Ascending aorta (tissue), 2 donors: ENCODE measurements at regions not wholly inside any gene's neighbourhood (a gene's known extent, or its start where the extent isn't known, plus 50 kb on each side); places are given as distances from the start of the nearest gene placed in this dataset.

Experiments
- DNase-seq, 2 donors: peaks; one replicate each; pipeline ENCODE4 v3.0.0-alpha.2; 2019; ENCODE audit warnings: low spot score in 2 of 2
- H3K27ac ChIP-seq, 2 donors: fragments of 200-600 bp; sonication (generic); one replicate each; pipeline ENCODE4 v1.5.1; 2016 to 2017; ENCODE audit warnings: mild to moderate bottlenecking in 1 of 2
- H3K27me3 ChIP-seq: fragments of 200-600 bp; sonication (generic); one replicate; pipeline ENCODE4 v1.5.1; 2017
- H3K36me3 ChIP-seq, 2 donors: fragments of 200-600 bp; sonication (generic); one replicate each; pipeline ENCODE4 v1.5.1; 2016
- H3K4me1 ChIP-seq, 2 donors: fragments of 200-600 bp; sonication (generic); one replicate each; pipeline ENCODE4 v1.5.1; 2016 to 2017; ENCODE audit warnings: mild to moderate bottlenecking in 1 of 2
- H3K4me3 ChIP-seq, 2 donors: fragments of 200-600 bp; sonication (generic); one replicate each; pipeline ENCODE4 v1.5.1; 2016 to 2017; ENCODE audit warnings: mild to moderate bottlenecking in 1 of 2
- H3K9me3 ChIP-seq, 2 donors: fragments of 200-600 bp; sonication (generic); one replicate each; pipeline ENCODE4 v1.5.1; 2016
- intact Hi-C: fragments of 100-400 bp; cut with DNase I; formaldehyde crosslinking; loops from one replicate; pipeline ENCODE4 v1.15.1; 2023
- TF ChIP-seq, protein P1 (sequence below), 3 experiments: fragments of 200-600 bp in 2 of 3; fragments of 450-650 bp in 1 of 3; sonication (generic) in 2 of 3; IDR thresholded peaks; one replicate each; pipeline ENCODE4 v1.5.1; 2016 to 2019; ENCODE audit warnings: antibody characterized with exemption in 3 of 3, mild to moderate bottlenecking in 1 of 3, moderate library complexity in 1 of 3

DNA sequence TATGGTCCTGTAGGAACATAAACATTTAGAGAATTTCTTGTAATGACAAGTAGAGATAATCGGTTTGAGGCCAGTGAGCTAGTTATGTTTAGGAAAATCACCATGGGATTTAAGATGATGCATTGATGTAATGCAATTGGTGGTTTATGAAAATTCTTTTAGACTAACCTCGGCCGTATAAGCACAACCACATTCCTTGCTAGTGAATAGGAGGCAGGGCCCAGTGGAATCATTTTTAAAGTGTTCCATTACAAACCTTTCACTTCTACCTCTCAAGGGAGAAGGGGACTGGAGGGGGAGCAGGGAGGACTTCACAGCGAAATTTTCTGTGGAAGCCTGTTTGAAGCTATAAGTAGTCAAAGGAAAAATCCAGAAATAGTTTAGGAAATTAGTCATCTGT lies 71.8 kb upstream of the NFIL3 start:
- H3K36me3 ChIP-seq = no peaks in the 10 kb centered on the region
- H3K4me3 ChIP-seq = no peak overlapping the region
- DNase-seq = no peak
- no peaks in the 10 kb centered on the region for H3K27me3 ChIP-seq
- H3K27ac ChIP-seq = peak overlapping the region; percentile 54 to 57
- intact Hi-C loops = no loop called here
- TF ChIP-seq, protein P1, sequence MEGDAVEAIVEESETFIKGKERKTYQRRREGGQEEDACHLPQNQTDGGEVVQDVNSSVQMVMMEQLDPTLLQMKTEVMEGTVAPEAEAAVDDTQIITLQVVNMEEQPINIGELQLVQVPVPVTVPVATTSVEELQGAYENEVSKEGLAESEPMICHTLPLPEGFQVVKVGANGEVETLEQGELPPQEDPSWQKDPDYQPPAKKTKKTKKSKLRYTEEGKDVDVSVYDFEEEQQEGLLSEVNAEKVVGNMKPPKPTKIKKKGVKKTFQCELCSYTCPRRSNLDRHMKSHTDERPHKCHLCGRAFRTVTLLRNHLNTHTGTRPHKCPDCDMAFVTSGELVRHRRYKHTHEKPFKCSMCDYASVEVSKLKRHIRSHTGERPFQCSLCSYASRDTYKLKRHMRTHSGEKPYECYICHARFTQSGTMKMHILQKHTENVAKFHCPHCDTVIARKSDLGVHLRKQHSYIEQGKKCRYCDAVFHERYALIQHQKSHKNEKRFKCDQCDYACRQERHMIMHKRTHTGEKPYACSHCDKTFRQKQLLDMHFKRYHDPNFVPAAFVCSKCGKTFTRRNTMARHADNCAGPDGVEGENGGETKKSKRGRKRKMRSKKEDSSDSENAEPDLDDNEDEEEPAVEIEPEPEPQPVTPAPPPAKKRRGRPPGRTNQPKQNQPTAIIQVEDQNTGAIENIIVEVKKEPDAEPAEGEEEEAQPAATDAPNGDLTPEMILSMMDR (IDR thresholded peaks at IDR 0.05) = no peak
- peaks cover 0 to 10% of the 10 kb centered on the region in 2 donors for H3K4me1 ChIP-seq
- H3K9me3 ChIP-seq = no peaks in the 10 kb centered on the region

DNA sequence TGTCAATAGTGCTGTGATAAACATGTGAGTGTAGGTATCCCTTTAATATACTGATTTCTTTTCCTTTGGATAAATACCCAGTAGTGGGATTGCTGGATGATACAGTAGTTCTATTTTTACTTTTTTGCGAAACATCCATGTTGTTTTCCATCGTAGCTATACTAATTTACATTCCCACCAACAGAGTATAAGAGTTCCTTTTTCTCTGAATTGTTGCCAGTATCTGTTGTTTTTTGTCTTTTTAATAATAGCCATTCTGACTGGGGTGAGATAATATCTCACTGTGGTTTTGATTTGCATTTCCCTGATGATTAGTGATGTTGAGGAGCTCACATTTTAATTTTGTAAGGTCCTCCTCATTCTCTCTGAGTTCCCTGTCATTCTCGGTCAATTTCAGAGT lies 71.1 kb upstream of the NFIL3 start:
- Histone ChIP-seq H3K4me3 (no peak overlapping the region), H3K9me3 (no peaks in the 10 kb centered on the region), H3K4me1 (peaks cover 0 to 10% of the 10 kb centered on the region in 2 donors), H3K27me3 (no peaks in the 10 kb centered on the region), H3K36me3 (no peaks in the 10 kb centered on the region), H3K27ac (peak overlapping the region; percentile 54 to 57)
- intact Hi-C loops = no loop called here
- TF ChIP-seq, protein P1 (IDR thresholded peaks at IDR 0.05) = no peak
- no peak for DNase-seq

DNA sequence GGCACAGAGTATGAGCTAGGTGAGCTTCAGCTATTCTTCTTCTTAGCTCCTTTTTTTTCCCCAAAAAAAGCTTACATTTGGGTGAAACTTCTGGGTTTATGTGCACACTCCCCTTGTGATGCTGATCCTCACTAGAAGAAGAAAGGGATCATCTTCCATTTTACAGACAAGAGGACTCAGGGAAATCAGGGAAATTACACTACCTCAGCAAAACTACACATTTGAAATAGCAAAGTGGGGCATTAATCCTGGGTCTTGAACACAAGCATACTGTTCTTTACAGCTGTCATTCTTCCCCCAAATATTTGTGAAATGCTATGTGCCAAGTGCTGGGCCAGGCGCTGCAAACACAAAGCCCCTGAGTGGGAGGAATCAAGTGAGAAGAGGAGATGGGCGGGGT lies 68.6 kb upstream of the NFIL3 start:
- no peaks in the 10 kb centered on the region for H3K27me3 ChIP-seq
- no peaks in the 10 kb centered on the region for H3K9me3 ChIP-seq
- H3K27ac ChIP-seq = no peak overlapping the region
- intact Hi-C loops = no loop called here
- H3K36me3 ChIP-seq = no peaks in the 10 kb centered on the region
- no peak overlapping the region for H3K4me3 ChIP-seq
- peaks cover 0 to 10% of the 10 kb centered on the region in 2 donors for H3K4me1 ChIP-seq
- DNase-seq = no peak
- TF ChIP-seq, protein P1 (IDR thresholded peaks at IDR 0.05) = no peak

DNA sequence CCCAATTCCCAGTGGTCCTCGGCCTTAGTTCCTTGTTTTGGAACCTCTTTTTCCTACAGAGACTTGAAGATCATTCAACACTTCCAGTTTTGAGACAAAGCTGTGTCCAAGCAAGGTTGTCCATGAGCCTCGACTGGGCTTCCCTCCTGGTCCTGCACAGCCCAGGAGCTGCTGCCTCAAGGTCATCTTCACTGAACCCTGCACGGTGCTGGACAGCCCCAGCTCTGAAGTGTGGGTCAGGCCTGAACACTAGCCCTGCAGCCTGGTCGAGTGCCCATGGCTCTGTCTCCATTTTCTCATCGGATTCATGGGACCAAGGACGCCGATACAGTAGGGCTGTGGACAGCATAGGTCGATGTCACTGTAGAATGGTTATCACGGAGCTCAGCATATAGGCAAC lies 68.0 kb upstream of the NFIL3 start:
- Histone ChIP-seq H3K4me3 (no peak overlapping the region), H3K4me1 (peaks cover 0 to 10% of the 10 kb centered on the region in 2 donors), H3K27me3 (no peaks in the 10 kb centered on the region), H3K36me3 (no peaks in the 10 kb centered on the region), H3K9me3 (no peaks in the 10 kb centered on the region), H3K27ac (no peak overlapping the region)
- intact Hi-C loops = no loop called here
- TF ChIP-seq, protein P1 (IDR thresholded peaks at IDR 0.05) = no peak
- no peak for DNase-seq

DNA sequence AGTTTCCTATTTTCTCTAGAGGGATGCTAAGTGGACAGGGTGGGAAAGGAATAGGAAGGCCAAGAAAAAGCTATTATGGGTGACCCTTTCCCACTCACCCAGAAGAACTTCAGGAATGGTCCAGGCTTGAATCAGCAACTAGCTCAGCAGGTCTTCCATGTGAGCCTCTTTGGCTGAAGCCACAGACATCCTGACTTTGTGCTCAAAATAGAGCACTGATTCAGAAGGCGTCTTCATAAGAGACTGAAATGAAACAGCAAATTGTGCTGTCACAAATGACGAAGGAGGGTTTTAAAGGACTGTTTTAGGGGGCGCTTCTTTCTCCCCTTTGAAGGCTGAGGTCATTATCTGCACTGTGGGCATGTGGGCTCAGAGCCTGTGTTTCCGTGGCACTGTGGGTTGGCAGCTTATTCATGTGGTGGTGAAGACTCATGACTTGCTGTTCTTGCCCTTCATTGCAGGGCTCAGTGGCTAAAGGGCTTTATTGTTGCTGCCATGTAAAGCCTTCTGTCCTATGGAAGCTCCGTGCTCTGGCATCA lies 65.8 kb upstream of the NFIL3 start:
- DNase-seq = no peak

More for the DNA sequence above, 65.8 kb upstream of the NFIL3 start:
- Histone ChIP-seq H3K9me3 (no peaks in the 10 kb centered on the region), H3K4me3 (no peak overlapping the region), H3K4me1 (no peaks in the 10 kb centered on the region), H3K36me3 (no peaks in the 10 kb centered on the region), H3K27ac (peak overlapping the region in 1 of 2 donors; percentile 55), H3K27me3 (no peaks in the 10 kb centered on the region)
- TF ChIP-seq, protein P1 (IDR thresholded peaks at IDR 0.05) = no peak
- intact Hi-C loops = no loop called here
